Skeletal muscle tissue (tissue), 3 donors: ENCODE measurements at regions not wholly inside any gene's neighbourhood (a gene's known extent, or its start where the extent isn't known, plus 50 kb on each side); places are given as distances from the start of the nearest gene placed in this dataset.
"Not testable (repeated sequence)": the region's sequence is repeated elsewhere in the genome, so short reads cannot be mapped to it uniquely, and the experiment has no call there.

ENCODE experiments used
- H3K27ac ChIP-seq: one replicate; pipeline ENCODE4 v1.7.0; 2013; ENCODE audit warnings: mild to moderate bottlenecking, low read depth, low read length, inconsistent platforms
- H3K27me3 ChIP-seq, 3 donors: one replicate each; pipeline ENCODE4 v1.7.0; 2013; ENCODE audit warnings: low read length in 3 of 3; ENCODE audit not compliant: control insufficient read depth in 3 of 3, insufficient read depth in 3 of 3
- H3K36me3 ChIP-seq, 3 donors: one replicate each; pipeline ENCODE4 v1.7.0; 2013; ENCODE audit warnings: low read length in 3 of 3; ENCODE audit not compliant: control insufficient read depth in 3 of 3, insufficient read depth in 3 of 3
- H3K4me1 ChIP-seq, 3 donors: one replicate each; pipeline ENCODE4 v1.7.0; 2013; ENCODE audit warnings: low read length in 3 of 3, mild to moderate bottlenecking in 3 of 3; ENCODE audit not compliant: control insufficient read depth in 3 of 3, insufficient read depth in 3 of 3
- H3K4me3 ChIP-seq, 3 donors: one replicate each; pipeline ENCODE4 v1.7.0; 2013; ENCODE audit warnings: low read length in 3 of 3
- H3K9ac ChIP-seq, 3 donors: one replicate each; pipeline ENCODE4 v1.7.0; 2013; ENCODE audit warnings: low read length in 3 of 3, mild to moderate bottlenecking in 3 of 3, moderate library complexity in 2 of 3, low read depth in 1 of 3
- H3K9me3 ChIP-seq, 3 donors: one replicate each; pipeline ENCODE4 v1.7.0; 2013; ENCODE audit warnings: low read length in 3 of 3; ENCODE audit not compliant: control insufficient read depth in 3 of 3
- donor health status: Osteomylitis.

GRCh38 chr6:141848029-141848890, 284.5 kb upstream of the GJE1 start:
- H3K4me1 ChIP-seq, result no peaks in the 10 kb centered on the region
- no peak overlapping the region for H3K27ac ChIP-seq
- no peak overlapping the region for H3K4me3 ChIP-seq
- H3K36me3 ChIP-seq, result no peaks in the 10 kb centered on the region
- no peaks in the 10 kb centered on the region for H3K27me3 ChIP-seq
- H3K9ac ChIP-seq, result no peak overlapping the region
- no peaks in the 10 kb centered on the region for H3K9me3 ChIP-seq

DNA sequence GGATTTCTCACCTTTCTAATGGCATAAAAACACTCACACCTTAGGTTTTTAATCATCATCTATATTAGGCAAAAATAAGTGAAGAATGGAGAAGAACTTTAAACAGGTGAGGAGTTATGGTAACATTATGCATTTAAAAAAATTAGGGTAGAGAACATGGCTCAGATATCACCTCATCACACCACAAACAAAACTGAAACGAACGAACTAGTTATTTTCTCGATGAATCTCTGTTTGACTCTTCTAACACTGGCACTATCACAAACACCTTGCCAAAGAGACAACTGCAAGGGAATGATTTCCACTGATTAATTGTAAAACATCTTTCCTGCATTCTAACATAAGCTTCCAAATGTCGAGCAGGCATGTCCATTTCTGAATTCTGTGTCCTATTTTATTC, 286.1 kb upstream of the GJE1 start:
- Histone ChIP-seq H3K27me3 (no peaks in the 10 kb centered on the region), H3K4me1 (no peaks in the 10 kb centered on the region), H3K27ac (no peak overlapping the region), H3K9ac (no peak overlapping the region), H3K9me3 (no peaks in the 10 kb centered on the region), H3K4me3 (no peak overlapping the region), H3K36me3 (no peaks in the 10 kb centered on the region)

- H3K27me3 ChIP-seq, result no peaks in the 10 kb centered on the region
- H3K9ac ChIP-seq, result no peak overlapping the region
- no peaks in the 10 kb centered on the region for H3K36me3 ChIP-seq
- no peak overlapping the region for H3K4me3 ChIP-seq
- no peaks in the 10 kb centered on the region for H3K4me1 ChIP-seq
- no peaks in the 10 kb centered on the region for H3K9me3 ChIP-seq
- H3K27ac ChIP-seq, result no peak overlapping the region
Observed at GRCh38 chr6:141843178-141843834, 289.4 kb upstream of the GJE1 start.

DNA sequence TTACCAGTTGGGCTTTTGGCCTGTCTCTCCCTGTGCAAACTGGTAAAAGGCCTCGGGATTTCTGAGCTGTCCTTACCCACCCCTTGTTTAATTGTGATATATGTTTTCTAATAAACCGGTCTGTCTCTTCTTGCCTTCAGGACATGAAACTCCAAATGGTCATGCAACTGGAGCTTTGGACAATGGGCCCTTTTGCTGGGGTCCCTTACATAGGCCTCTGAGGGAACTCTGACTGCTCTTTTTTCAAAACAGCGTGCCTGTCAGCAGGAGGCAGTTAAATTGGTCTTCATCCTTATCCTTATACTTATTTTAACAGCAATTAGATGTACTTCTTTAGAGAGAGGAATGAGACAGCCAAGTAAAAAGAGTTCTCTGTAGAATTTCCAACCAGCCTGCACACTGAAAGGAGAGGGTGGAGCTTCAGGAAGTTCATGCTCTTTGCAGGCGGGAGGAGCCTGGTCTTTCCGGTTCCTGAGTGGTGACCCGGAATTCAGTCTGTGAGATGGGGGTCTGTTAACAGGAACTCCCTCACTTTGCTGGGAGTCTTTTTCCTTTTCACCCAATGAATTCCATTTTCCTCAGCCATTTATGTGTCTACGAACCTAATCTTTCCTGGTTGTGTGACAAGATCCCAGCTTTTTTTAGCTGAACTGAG, 299.6 kb upstream of the GJE1 start:
- no peaks in the 10 kb centered on the region for H3K36me3 ChIP-seq
- no peaks in the 10 kb centered on the region for H3K9me3 ChIP-seq
- H3K9ac ChIP-seq, result no peak overlapping the region
- H3K27ac ChIP-seq, result no peak overlapping the region
- H3K27me3 ChIP-seq, result no peaks in the 10 kb centered on the region
- no peaks in the 10 kb centered on the region for H3K4me1 ChIP-seq
- no peak overlapping the region for H3K4me3 ChIP-seq

DNA sequence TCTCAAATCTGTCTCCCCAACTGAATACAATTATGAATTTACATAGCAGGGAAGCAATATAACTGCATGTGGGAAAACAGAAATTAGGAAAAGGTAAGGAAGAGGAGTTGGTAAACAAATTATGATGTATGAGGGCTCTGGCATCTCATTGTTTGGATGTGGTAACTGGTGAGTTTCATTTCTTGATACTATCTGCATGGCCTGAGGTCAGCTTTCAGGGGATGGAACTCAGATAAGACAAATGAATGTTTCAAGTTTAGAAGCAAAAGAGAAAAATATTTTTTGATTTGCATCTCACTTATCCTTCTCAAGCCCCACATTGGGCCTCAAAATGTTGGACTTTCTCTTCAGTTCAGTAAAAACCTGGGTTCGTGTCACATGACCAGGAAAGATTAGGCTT, 302.2 kb upstream of the GJE1 start:
- H3K9ac ChIP-seq, result no peak overlapping the region

GRCh38 chr6:141829566-141830360, 303.0 kb upstream of the GJE1 start:
- Histone ChIP-seq H3K4me3 (no peak overlapping the region), H3K4me1 (no peaks in the 10 kb centered on the region), H3K9ac (no peak overlapping the region), H3K27ac (no peak overlapping the region), H3K9me3 (no peaks in the 10 kb centered on the region), H3K27me3 (no peaks in the 10 kb centered on the region), H3K36me3 (no peaks in the 10 kb centered on the region)

More for the DNA sequence above, 302.2 kb upstream of the GJE1 start:
- Histone ChIP-seq H3K36me3 (no peaks in the 10 kb centered on the region), H3K4me1 (no peaks in the 10 kb centered on the region), H3K4me3 (no peak overlapping the region), H3K9me3 (no peaks in the 10 kb centered on the region), H3K27ac (no peak overlapping the region), H3K27me3 (no peaks in the 10 kb centered on the region)

GRCh38 chr6:141824350-141824749, 308.4 kb upstream of the GJE1 start:
- Histone ChIP-seq H3K4me3 (no peak overlapping the region), H3K36me3 (no peaks in the 10 kb centered on the region), H3K9ac (no peak overlapping the region), H3K27me3 (no peaks in the 10 kb centered on the region), H3K9me3 (no peaks in the 10 kb centered on the region), H3K27ac (no peak overlapping the region), H3K4me1 (no peaks in the 10 kb centered on the region)

DNA sequence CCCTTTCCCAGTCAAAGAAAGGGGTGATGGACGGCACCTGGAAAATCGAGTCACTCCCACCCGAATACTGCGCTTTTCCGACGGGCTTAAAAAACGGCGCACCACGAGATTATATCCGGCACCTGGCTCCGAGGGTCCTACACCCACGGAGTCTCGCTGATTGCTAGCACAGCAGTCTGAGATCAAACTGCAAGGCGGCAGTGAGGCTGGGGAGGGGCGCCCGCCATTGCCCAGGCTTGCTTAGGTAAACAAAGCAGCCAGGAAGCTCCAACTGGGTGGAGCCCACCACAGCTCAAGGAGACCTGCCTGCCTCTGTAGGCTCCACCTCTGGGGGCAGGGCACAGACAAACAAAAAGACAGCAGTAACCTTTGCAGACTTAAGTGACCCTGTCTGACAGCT, 317.7 kb upstream of the GJE1 start:
- H3K9ac ChIP-seq, H3K36me3 ChIP-seq, H3K27ac ChIP-seq, H3K4me3 ChIP-seq, H3K4me1 ChIP-seq, H3K9me3 ChIP-seq, H3K27me3 ChIP-seq: not testable (repeated sequence)

DNA sequence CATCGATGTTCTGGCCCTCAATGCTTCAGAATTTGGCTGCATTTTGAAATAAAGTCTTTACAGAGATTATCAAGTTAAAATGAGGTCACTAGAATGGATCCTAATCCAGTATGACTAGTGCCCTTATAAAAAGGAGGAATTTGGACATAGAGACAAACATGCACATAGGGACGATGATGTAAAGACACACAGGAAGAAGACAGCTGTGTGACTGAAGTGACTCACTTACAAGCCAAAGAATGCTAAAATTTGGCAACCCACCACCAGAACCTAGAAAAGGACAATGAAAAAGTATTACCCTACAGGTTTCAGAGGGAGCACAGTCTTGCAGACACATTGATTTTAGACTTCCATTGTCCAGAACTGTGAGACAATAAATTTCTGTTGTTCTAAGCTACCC, 322.8 kb upstream of the GJE1 start:
- H3K4me1 ChIP-seq, result no peaks in the 10 kb centered on the region
- H3K27ac ChIP-seq, result no peak overlapping the region
- no peaks in the 10 kb centered on the region for H3K36me3 ChIP-seq
- H3K9me3 ChIP-seq, result no peaks in the 10 kb centered on the region
- no peaks in the 10 kb centered on the region for H3K27me3 ChIP-seq
- H3K9ac ChIP-seq, result no peak overlapping the region
- H3K4me3 ChIP-seq, result no peak overlapping the region
